ENCODE measurements at regions not wholly inside any gene's neighbourhood (a gene's known extent, or its start where the extent isn't known, plus 50 kb on each side); places are given as distances from the start of the nearest gene placed in this dataset.

- 85% methylated on average over 11 of the region's 11 CpGs for WGBS
- Histone ChIP-seq H3K27me3 (no peaks in the 10 kb centered on the region), H3K36me3 (no peaks in the 10 kb centered on the region), H3K27ac (no peak overlapping the region), H3K4me3 (no peak overlapping the region), H3K9me3 (no peaks in the 10 kb centered on the region), H3K4me1 (no peaks in the 10 kb centered on the region)
- TF ChIP-seq POLR2A (IDR thresholded peaks at IDR 0.05) (no peak), CTCF (IDR thresholded peaks at IDR 0.05) (no peak), POLR2AphosphoS5 (IDR thresholded peaks at IDR 0.05) (no peak), EP300 (IDR thresholded peaks at IDR 0.05) (no peak)
- no peak for DNase-seq (ENCODE audit: low spot score in 2 of 2)
These were observed 510.0 kb downstream of the USP25 start for GRCh38 chr21:16239659-16240265.

- 50% methylated on average over 2 of the region's 2 CpGs for WGBS
- Histone ChIP-seq H3K4me1 (no peaks in the 10 kb centered on the region), H3K27me3 (no peaks in the 10 kb centered on the region), H3K9me3 (no peaks in the 10 kb centered on the region), H3K4me3 (no peak overlapping the region), H3K36me3 (no peaks in the 10 kb centered on the region), H3K27ac (no peak overlapping the region)
- no peak for DNase-seq (ENCODE audit: low spot score in 2 of 2)
- TF ChIP-seq POLR2A (IDR thresholded peaks at IDR 0.05) = no peak
These were observed 511.2 kb downstream of the USP25 start for GRCh38 chr21:16241016-16241415.

- Histone ChIP-seq H3K27ac (no peak overlapping the region), H3K4me3 (no peak overlapping the region), H3K36me3 (no peaks in the 10 kb centered on the region), H3K9me3 (no peaks in the 10 kb centered on the region), H3K4me1 (no peaks in the 10 kb centered on the region), H3K27me3 (no peaks in the 10 kb centered on the region)
- no peak for TF ChIP-seq POLR2A (IDR thresholded peaks at IDR 0.05)
- no peak for TF ChIP-seq CTCF (IDR thresholded peaks at IDR 0.05)
- 60% methylated on average over 6 of the region's 6 CpGs for WGBS
- no peak for DNase-seq (ENCODE audit: low spot score in 2 of 2)
These were observed 511.7 kb downstream of the USP25 start for GRCh38 chr21:16241479-16241963.

- H3K4me1 ChIP-seq = no peaks in the 10 kb centered on the region
- TF ChIP-seq POLR2AphosphoS5 (IDR thresholded peaks at IDR 0.05) (no peak), POLR2A (IDR thresholded peaks at IDR 0.05) (no peak), CTCF (IDR thresholded peaks at IDR 0.05) (no peak)
- no peak for DNase-seq (ENCODE audit: low spot score in 2 of 2)
- H3K27ac ChIP-seq = no peak overlapping the region
- H3K36me3 ChIP-seq = no peaks in the 10 kb centered on the region
- H3K9me3 ChIP-seq = no peaks in the 10 kb centered on the region
- no peak overlapping the region for H3K4me3 ChIP-seq
- no peaks in the 10 kb centered on the region for H3K27me3 ChIP-seq
- WGBS = 94% methylated on average over 2 of the region's 2 CpGs
These were observed 513.6 kb downstream of the USP25 start for GRCh38 chr21:16243396-16243795.

- DNase-seq (ENCODE audit: low spot score in 2 of 2) = no peak
- H3K27ac ChIP-seq = no peak overlapping the region
- no peaks in the 10 kb centered on the region for H3K4me1 ChIP-seq
- H3K27me3 ChIP-seq = no peaks in the 10 kb centered on the region
- no peak for TF ChIP-seq EP300 (IDR thresholded peaks at IDR 0.05)
- no peak for TF ChIP-seq CTCF (IDR thresholded peaks at IDR 0.05)
- no peak for TF ChIP-seq POLR2AphosphoS5 (IDR thresholded peaks at IDR 0.05)
- no peak for TF ChIP-seq POLR2A (IDR thresholded peaks at IDR 0.05)
- 94% methylated on average over 3 of the region's 3 CpGs for WGBS
- H3K4me3 ChIP-seq = no peak overlapping the region
- no peaks in the 10 kb centered on the region for H3K36me3 ChIP-seq
- no peaks in the 10 kb centered on the region for H3K9me3 ChIP-seq
These were observed 518.9 kb downstream of the USP25 start for GRCh38 chr21:16248705-16249104.

- Histone ChIP-seq H3K36me3 (no peaks in the 10 kb centered on the region), H3K4me1 (no peaks in the 10 kb centered on the region), H3K27me3 (no peaks in the 10 kb centered on the region), H3K9me3 (no peaks in the 10 kb centered on the region), H3K27ac (no peak overlapping the region), H3K4me3 (no peak overlapping the region)
- TF ChIP-seq EP300 (IDR thresholded peaks at IDR 0.05) (no peak), POLR2AphosphoS5 (IDR thresholded peaks at IDR 0.05) (no peak), CTCF (IDR thresholded peaks at IDR 0.05) (no peak), POLR2A (IDR thresholded peaks at IDR 0.05) (no peak)
- no peak for DNase-seq (ENCODE audit: low spot score in 2 of 2)
These were observed 520.5 kb downstream of the USP25 start for GRCh38 chr21:16250273-16250672.

All from suprapubic skin (tissue), 4 donors.